CD4-positive, alpha-beta T cell treated with Interleukin-4 for 1 hour (primary cell): ENCODE measurements at regions not wholly inside any gene's neighbourhood (a gene's known extent, or its start where the extent isn't known, plus 50 kb on each side); places are given as distances from the start of the nearest gene placed in this dataset.
"Not testable (repeated sequence)": the region's sequence is repeated elsewhere in the genome, so short reads cannot be mapped to it uniquely, and the experiment has no call there.

Source experiments
- DNase-seq, 2 donors: peaks; one replicate each; pipeline ENCODE4 v3.0.0-alpha.2; 2020 to 2022

GRCh38 chr5:155116456-155117251 lies 103.1 kb downstream of the KIF4B start:
- DNase-seq = no peak

- DNase-seq = no peak
Observed at GRCh38 chr5:155125551-155126095, 112.1 kb downstream of the KIF4B start.

GRCh38 chr5:155126573-155126972 lies 113.0 kb downstream of the KIF4B start:
- no peak for DNase-seq

DNA sequence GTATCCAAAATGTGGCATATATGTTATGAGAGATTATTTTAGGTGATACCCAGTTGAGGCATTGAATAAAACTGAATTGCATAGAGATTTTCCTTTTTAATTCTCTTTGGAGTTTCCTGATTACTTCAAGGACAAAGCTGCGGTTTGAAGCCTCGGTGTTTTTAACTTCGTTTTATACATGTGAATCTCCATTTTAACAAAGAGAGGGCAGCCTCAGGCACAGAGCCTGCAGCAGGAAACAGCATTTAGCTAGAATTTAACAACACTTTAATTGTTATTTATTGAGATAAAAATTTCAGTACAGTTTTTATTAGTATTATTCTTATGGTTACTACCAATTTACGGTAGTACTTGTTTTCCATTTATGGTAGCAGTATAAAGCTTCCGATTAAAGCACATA lies 114.0 kb downstream of the KIF4B start:
- DNase-seq = no peak

DNA sequence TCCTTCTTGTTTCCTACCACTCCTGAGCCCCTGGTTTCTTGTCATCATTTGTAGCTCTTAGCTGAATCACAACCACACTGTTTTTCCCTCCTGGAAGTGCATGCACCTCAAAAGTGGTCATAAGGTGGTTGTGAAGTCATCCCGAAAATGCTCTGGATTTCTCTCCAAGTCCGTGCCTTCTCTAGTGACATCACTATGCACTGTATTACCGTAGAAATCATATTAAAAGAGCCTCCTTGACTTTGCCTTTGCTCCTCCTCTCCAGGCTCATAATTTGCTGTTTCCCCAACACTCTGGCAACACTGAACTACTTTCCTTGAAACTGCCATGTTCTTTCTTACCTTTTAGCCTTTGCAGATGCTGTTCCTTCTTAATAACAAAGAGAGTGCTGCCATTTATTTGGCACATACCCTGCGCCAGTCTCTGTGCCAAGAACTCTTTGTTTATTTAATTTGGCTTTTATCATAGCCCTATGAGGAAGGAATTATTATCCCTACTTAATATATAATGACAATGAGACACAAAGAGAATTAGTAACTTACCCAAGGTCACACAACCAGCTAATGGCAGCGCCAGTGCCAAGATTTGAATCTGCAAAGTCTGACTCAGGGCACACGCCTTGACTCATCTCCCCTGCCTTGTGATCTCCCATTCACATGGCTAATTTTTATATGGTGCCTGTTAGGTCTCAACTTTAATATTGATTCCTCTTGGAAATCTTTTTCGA lies 115.4 kb downstream of the KIF4B start:
- no peak for DNase-seq

- no peak for DNase-seq
Observed at GRCh38 chr5:155129513-155129880, 115.9 kb downstream of the KIF4B start.

DNA sequence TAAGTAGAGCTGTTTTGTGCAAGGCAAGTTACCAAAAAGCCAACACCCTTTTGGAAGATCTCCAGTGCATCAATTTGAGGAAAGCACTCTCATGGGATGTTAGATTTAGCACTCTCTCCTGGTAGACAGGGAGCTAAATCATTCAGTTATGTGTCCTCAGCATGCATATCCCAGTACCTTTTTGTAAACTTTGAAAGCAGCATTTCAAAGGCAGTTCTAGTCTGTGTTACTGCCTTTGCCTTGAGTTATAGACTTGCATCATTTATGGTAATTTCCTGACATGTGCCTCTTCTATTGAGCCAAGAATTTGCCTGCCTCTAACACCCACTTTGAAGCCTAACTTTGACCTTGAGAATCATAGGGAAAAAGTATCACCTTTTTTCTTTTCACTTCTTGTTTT lies 120.6 kb downstream of the KIF4B start:
- DNase-seq = no peak

- no peak for DNase-seq
Observed at GRCh38 chr5:155136216-155136850, 122.8 kb downstream of the KIF4B start.

- DNase-seq = no peak
Observed at GRCh38 chr5:155137683-155138082, 124.1 kb downstream of the KIF4B start.

- no peak for DNase-seq
Observed at GRCh38 chr5:155140646-155141045, 127.1 kb downstream of the KIF4B start.

GRCh38 chr5:155144956-155145355 lies 131.4 kb downstream of the KIF4B start:
- DNase-seq = no peak

GRCh38 chr5:155147222-155147621 lies 133.7 kb downstream of the KIF4B start:
- no peak for DNase-seq

DNA sequence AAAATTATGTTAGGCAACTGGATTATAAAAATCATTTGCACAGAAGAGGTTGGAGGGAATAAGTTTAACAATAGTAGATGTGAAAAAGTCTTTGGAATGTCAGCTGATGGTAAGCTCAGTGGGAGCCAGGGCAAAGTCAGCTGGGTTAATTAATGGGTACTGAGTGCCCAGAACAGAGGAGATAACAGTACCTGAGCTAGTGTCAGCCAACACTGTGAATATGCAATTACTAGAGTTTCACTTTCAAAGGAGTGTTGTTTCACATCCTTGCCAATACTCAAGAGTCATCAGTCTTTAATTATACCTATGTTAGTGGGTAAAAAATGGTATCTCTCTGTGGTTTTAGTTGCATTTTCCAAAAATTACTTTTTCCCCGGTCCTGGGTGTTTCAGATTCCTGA lies 135.1 kb downstream of the KIF4B start:
- DNase-seq = no peak

DNA sequence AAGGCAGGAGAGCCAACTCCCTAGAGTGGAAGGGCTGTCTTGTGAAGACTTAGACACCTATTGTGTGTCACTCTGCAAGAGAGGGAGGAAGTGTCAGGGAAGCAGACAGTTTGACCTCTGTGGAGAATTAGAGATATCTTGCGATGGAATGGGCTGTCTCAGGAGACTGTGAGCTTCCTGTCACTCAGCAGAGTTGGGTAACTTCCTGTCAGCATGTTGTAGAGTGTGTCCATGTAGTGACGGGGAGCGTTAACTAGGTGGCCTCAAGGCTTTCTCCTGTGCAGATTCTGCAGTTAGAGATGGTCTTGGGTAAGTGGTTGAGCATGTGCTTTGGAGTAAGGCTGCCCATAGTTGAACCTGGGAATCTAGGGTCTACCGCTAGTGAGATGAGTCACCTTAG lies 136.5 kb downstream of the KIF4B start:
- DNase-seq = no peak

DNA sequence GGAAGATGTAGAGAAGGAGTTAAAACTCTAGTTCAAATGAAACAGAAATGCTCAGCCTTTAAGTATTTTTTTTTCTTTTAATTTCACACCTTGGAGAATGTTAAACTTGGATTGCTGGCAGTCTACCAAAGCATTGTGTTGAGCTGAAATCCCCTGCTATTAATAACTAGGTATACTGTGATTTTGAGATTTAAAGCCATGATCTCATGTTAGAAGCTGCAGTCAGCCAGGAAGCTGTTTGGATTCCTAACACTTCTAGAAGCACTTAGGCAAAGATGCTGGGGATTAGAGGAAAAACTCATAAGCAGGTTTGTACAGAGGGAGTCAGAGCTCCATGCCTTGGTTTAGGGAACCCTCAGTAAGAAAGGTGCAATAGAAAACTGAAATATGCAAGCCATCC lies 141.4 kb downstream of the KIF4B start:
- no peak for DNase-seq

DNA sequence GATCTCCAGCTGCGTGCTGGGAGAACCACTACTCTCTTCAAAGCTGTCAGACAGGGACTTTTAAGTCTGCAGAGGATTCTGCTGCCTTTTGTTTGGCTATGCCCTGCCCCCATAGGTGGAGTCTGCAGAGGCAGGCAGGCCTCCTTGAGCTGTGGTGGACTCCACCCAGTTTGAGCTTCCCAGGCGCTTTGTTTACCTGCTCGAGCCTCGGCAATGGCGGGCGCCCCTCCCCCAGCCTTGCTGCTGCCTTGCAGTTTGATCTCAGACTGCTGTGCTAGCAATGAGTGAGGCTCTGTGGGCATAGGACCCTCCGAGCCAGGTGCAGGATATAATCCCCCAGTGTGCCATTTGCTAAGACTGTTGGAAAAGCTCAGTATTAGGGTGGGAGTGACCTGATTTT lies 149.5 kb downstream of the KIF4B start:
- not testable (repeated sequence) for DNase-seq

- DNase-seq = no peak
Observed at GRCh38 chr5:155167736-155168135, 154.2 kb downstream of the KIF4B start.

- no peak for DNase-seq
Observed at GRCh38 chr5:155181542-155181941, 168.0 kb downstream of the KIF4B start.

DNA sequence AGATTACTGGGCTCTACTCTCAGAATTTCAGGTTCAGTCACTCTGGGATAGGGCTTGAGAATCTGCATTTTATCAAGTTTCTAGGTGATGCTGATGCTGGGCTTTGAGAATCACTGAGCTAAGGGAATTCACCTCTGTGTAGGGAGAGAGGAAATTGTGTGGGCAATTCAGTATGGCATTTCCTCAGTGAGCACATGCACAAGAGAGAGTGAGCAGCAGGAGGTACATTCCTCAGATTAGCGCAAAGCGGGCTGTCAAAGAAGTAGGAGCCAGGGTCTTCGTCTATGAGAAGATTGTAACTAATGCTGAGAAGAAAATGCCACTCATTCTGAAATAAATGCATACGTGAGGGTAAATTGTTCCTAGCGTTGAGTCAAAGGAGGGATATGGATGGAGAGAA lies 175.9 kb downstream of the KIF4B start:
- DNase-seq = no peak

DNA sequence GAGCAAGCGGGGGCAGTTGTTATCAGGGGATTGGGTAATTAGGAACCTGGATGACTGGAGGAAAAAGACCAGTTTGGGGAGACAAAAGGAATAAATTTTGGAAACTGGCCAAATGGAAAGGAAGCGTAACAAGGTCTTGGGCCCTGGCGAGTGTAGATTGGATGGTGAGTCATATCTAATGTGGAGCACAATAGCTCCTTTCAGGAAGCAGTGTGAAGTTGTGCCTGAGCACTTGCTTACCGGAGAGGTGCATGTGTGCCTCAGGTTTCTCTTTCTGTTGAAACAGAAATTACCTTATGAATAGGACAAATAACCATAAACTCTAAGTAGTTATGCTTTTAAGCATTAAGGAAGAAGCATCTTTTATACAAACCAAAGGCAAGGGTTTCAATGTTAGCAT lies 176.4 kb downstream of the KIF4B start:
- no peak for DNase-seq

- DNase-seq = no peak
Observed at GRCh38 chr5:155193029-155193428, 179.5 kb downstream of the KIF4B start.

GRCh38 chr5:155193483-155194107 lies 180.0 kb downstream of the KIF4B start:
- DNase-seq = no peak

GRCh38 chr5:155200608-155201007 lies 187.1 kb downstream of the KIF4B start:
- DNase-seq = no peak
